ENCODE measurements at regions not wholly inside any gene's neighbourhood (a gene's known extent, or its start where the extent isn't known, plus 50 kb on each side); places are given as distances from the start of the nearest gene placed in this dataset.

DNA sequence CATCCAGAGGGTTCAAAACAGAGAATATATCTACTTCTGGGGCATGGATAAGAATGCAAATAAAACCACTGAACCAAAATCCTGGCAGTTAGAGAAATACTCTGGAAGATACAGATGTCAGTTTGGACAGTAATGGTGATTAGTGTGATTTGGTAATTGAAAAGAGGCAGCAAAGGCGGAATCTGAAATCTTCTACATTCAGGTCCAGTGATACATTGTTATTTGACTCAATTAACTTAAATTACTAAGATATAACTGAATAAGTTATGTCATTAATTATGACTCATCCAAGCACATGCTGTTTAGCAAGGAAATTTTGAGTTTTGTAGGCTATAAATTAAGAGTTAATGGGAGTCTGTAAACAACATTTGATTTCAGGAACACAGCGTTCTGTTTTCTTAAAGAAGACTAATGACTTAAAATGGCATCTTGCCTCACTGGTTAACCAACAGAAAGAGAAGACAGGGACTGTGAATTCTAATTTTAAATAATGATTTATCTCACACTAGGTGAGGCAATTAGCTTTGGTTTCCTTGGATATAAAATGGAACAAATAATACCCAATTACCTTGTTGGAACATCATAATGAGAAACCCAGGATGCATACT lies 937.1 kb downstream of the PDHA2 start:
- no peak overlapping the region for H3K4me3 ChIP-seq (ENCODE audit: low read length)
- no peak for DNase-seq (ENCODE audit: low read depth, low spot score)

- DNase-seq (ENCODE audit: low read depth, low spot score): no peak
Measured at GRCh38 chr4:96784336-96784735, 944.4 kb downstream of the PDHA2 start.

DNA sequence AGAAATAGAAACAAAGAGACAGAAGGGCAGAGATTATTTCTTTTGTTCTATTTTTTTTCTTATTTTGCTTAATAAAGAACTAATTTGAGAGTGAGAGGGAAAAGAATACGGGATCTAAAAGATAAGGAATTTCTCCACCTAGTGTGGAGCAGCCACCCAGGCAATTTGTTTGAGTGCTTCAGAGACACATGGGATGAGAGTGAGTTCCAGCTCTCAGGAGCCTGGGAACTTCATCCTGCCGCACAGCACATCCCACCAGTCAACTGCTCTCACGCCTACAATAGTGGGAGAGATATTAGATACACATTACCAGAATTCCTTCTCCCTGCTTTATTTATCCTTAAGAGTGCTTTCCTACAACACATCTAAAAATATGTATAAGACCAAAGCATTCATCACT lies 946.4 kb downstream of the PDHA2 start:
- DNase-seq (ENCODE audit: low read depth, low spot score): no peak
- no peak overlapping the region for H3K4me3 ChIP-seq (ENCODE audit: low read length)

More at GRCh38 chr4:96784336-96784735, 944.4 kb downstream of the PDHA2 start:
- no peak overlapping the region for H3K4me3 ChIP-seq (ENCODE audit: low read length)

DNA sequence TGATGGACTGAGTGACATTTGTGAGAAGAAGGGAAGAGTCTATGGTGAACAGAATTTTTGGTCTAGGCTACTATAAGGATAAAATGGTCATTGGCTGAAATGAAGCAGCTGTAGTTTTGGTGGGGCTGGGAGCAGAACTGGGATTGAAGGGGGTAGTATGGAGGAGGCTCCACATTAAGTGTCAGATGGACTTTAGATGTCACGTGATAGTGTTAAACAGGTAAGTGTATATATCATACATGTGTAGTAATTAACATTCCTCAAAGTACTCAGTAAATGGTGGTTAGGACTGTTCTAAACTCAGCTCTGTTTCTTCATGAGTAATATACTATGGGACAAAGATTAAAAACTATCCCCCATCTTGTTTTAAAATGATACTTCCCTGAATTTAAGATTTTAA lies 947.9 kb downstream of the PDHA2 start:
- DNase-seq (ENCODE audit: low read depth, low spot score): no peak
- H3K4me3 ChIP-seq (ENCODE audit: low read length): no peak overlapping the region

- no peak for DNase-seq (ENCODE audit: low read depth, low spot score)
- no peak overlapping the region for H3K4me3 ChIP-seq (ENCODE audit: low read length)
Measured at GRCh38 chr4:96809563-96809962, 969.7 kb downstream of the PDHA2 start.

DNA sequence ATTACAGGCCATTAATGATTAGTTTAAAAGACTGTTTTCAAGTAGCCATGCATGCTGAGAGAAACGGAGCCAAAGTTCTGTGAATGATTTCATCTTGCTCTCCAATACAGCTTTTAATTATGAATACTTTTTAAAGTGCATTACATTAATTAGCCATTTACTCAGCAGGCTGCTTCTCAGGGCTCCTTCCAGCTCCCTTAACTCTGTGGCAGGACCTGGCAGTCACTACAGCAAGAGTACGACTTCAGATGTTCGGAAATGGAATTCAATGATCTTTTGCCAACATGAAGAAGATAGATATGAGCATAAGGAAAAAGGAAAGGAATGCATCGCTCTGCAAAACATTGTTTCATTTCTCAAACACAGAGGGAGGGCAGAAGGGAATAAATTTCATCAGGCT lies 987.2 kb downstream of the PDHA2 start:
- H3K4me3 ChIP-seq (ENCODE audit: low read length): no peak overlapping the region
- no peak for DNase-seq (ENCODE audit: low read depth, low spot score)

DNA sequence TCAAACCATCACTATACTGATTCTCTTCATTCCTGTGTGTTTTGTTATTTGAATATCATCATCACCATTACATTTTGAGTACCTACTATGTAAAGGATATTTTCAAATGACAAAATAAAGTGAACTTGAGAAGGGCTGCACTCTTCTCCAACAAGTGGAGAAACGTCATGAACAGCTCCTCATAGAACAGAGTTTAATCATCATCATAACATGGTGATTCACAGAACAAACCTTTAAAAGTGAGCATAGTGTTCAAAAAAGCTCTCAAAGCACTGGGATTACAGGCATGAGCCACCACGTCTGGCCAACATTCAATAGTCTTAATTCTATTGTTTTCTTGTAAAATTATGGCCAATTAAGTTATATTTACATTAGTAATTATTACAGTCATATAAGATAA lies 993.9 kb downstream of the PDHA2 start:
- DNase-seq (ENCODE audit: low read depth, low spot score): no peak
- H3K4me3 ChIP-seq (ENCODE audit: low read length): no peak overlapping the region

DNA sequence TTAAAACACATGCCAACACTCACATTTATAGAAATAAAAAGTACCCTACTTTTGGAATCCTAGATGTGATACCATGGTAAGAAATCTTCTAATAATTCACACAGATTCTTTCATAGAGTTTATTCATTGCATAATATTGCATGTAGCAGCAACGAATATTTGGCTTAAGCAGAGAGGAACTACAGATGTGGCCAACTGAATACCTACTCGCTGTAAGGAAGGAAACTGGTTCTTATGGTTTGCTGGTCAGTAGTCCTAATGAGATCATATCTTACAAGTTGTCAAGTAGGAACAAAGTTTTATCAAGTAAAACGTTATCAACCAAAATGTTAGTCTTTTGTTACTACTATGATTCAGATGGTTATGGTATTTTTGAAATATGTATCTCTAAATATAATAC lies 996.1 kb downstream of the PDHA2 start:
- DNase-seq (ENCODE audit: low read depth, low spot score): no peak
- H3K4me3 ChIP-seq (ENCODE audit: low read length): no peak overlapping the region

GRCh38 chr4:96839441-96839840 lies 999.5 kb downstream of the PDHA2 start:
- DNase-seq (ENCODE audit: low read depth, low spot score): no peak
- no peak overlapping the region for H3K4me3 ChIP-seq (ENCODE audit: low read length)

GRCh38 chr4:96841801-96842200 lies 1001.9 kb downstream of the PDHA2 start:
- no peak overlapping the region for H3K4me3 ChIP-seq (ENCODE audit: low read length)

GRCh38 chr4:96844858-96845490 lies 1005.1 kb downstream of the PDHA2 start:
- H3K4me3 ChIP-seq (ENCODE audit: low read length): no peak overlapping the region
- DNase-seq (ENCODE audit: low read depth, low spot score): no peak

More at GRCh38 chr4:96841801-96842200, 1001.9 kb downstream of the PDHA2 start:
- no peak for DNase-seq (ENCODE audit: low read depth, low spot score)

- DNase-seq (ENCODE audit: low read depth, low spot score): no peak
- no peak overlapping the region for H3K4me3 ChIP-seq (ENCODE audit: low read length)
Measured at GRCh38 chr4:96845819-96846218, 1005.9 kb downstream of the PDHA2 start.

GRCh38 chr4:96874657-96875056 lies 1034.8 kb downstream of the PDHA2 start:
- H3K4me3 ChIP-seq (ENCODE audit: low read length): no peak overlapping the region
- no peak for DNase-seq (ENCODE audit: low read depth, low spot score)

DNA sequence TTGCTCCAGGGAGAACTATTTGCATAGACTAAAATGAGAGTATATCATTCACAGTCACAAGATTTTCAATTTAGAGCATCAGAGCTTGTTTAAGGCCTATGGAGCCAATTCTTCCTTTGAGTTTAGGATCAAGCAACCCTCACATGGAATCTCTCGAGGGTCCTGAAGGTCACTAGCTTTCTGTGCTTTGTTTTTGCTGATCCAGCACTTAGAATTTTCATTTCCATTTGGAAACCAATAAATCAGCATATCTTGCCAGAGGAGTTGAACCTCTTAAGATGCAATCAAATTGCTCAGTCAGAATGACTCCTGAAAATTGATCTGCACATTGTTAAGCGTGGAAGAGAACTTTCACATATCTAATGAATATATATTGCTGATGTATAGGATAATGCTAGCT lies 1039.6 kb downstream of the PDHA2 start:
- DNase-seq (ENCODE audit: low read depth, low spot score): no peak
- no peak overlapping the region for H3K4me3 ChIP-seq (ENCODE audit: low read length)

GRCh38 chr4:96887857-96888256 lies 1048.0 kb downstream of the PDHA2 start:
- no peak overlapping the region for H3K4me3 ChIP-seq (ENCODE audit: low read length)
- DNase-seq (ENCODE audit: low read depth, low spot score): no peak

DNA sequence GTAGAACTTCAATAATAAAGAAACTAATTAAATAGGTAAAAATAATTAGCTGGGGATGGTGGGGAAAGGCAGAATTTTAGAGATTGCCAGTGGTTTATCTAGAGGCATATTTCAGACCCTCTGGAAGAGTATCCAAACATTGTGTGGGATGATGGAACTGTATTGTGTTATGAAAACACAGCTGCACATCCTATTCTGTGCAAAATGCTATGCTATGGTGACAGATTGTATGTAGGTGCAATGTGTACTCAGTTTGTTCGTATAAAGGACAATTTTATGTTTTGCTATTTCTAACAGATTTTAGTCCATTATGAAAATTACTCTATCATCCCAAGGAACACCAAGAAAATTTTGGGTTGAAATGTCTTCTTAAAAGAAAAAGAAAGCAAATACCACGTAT lies 1054.7 kb downstream of the PDHA2 start:
- no peak overlapping the region for H3K4me3 ChIP-seq (ENCODE audit: low read length)
- no peak for DNase-seq (ENCODE audit: low read depth, low spot score)

DNA sequence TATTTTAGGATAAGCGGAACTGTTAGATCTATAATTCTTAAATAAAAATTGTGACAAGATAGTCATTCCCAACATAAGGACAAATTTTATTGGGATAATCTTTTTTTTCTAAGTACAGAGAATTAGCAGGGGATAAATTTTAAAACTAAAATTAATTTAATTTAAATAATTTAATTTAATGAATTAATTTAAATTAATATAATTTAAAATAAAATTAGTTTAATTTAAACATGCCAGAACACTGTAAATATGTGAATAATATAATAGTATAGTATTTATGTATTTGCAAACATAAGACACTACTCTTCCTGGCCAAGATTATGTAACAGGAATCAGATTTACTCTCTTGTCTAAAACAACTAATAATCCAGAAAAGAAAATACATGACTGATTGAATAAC lies 1055.9 kb downstream of the PDHA2 start:
- no peak overlapping the region for H3K4me3 ChIP-seq (ENCODE audit: low read length)
- no peak for DNase-seq (ENCODE audit: low read depth, low spot score)

GRCh38 chr4:96912716-96913115 lies 1072.8 kb downstream of the PDHA2 start:
- no peak for DNase-seq (ENCODE audit: low read depth, low spot score)

GRCh38 chr4:96913441-96914080 lies 1073.7 kb downstream of the PDHA2 start:
- no peak for DNase-seq (ENCODE audit: low read depth, low spot score)
- H3K4me3 ChIP-seq (ENCODE audit: low read length): no peak overlapping the region

More at GRCh38 chr4:96912716-96913115, 1072.8 kb downstream of the PDHA2 start:
- no peak overlapping the region for H3K4me3 ChIP-seq (ENCODE audit: low read length)

DNA sequence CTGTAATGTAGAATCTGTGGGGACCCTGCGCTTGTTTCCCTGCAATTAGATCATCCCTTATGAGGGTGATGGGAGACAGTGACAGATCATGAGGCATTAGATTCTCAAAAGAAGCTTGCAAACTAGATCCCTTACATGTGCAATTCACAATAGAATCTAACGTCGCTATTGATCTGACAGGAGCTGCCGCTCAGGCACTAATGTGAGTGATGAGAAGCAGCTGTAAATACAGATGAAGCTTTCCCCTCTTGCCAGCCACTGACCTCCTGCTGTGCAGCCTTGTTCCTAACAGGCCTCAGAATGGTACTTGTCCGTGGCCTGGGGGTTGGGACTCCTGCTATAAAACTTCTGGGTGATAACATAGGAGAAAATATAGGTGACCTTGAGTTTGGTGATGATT lies 1076.8 kb downstream of the PDHA2 start:
- no peak overlapping the region for H3K4me3 ChIP-seq (ENCODE audit: low read length)
- DNase-seq (ENCODE audit: low read depth, low spot score): no peak

DNA sequence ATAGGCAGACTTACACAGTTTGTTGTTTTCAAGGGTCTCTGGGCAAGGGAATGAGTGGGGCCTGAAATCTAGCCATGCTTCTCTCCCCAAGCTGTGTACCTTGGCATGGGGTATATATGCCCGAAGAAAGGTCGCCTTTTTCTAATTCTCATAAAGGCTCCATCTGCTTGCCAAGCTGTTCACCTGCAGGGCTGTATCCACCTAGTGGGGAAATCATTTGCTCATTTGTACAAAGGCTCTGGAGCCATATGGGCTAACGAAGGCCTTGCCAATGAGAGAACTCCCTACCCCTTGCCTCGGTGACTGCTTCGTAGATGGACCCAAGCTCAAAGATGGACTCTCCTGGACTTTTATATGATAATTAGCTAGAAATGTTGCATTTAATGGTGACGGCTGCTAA lies 1097.0 kb downstream of the PDHA2 start:
- DNase-seq (ENCODE audit: low read depth, low spot score): no peak
- H3K4me3 ChIP-seq (ENCODE audit: low read length): no peak overlapping the region

Measured in Jurkat, Clone E6-1 (cell line).